Pancreas (tissue), 10 donors: ENCODE measurements at regions not wholly inside any gene's neighbourhood (a gene's known extent, or its start where the extent isn't known, plus 50 kb on each side); places are given as distances from the start of the nearest gene placed in this dataset.
"Not testable (repeated sequence)": the region's sequence is repeated elsewhere in the genome, so short reads cannot be mapped to it uniquely, and the experiment has no call there.

Experiments used
- ATAC-seq, 4 donors: fragments of 200-7000 bp; cut with Tn5 transposase; one replicate each; pipeline versions ENCODE4 v1.8.0 to v1.9.1; 2020; ENCODE audit warnings: mild to moderate bottlenecking in 4 of 4, moderate library complexity in 4 of 4
- DNase-seq, 6 donors: peaks; one replicate each; pipeline ENCODE4 v3.0.0-alpha.2; 2020
- FAIRE-seq: peaks from 2 replicates; lab custom pipeline; 2012; peaks lifted over from hg19 to GRCh38; lab: Jason Lieb, UNC
- H3K27ac ChIP-seq, 4 donors: fragments of 200-600 bp; sonication (generic); 1 replicate in 3 of 4; 2 replicates in 1 of 4; pipeline versions ENCODE4 v1.5.0 to v1.8.0; 2020
- H3K27me3 ChIP-seq, 4 donors: fragments of 200-600 bp; one replicate each; pipeline ENCODE4 v1.8.0; 2021
- H3K36me3 ChIP-seq, 3 donors: fragments of 200-600 bp; sonication (generic) in 1 of 3; one replicate each; pipeline versions ENCODE4 v1.5.0 to v1.8.0; 2020 to 2021
- H3K4me1 ChIP-seq, 3 donors: fragments of 200-600 bp; one replicate each; pipeline ENCODE4 v1.8.0; 2021
- H3K4me3 ChIP-seq, 4 donors: fragments of 200-600 bp; sonication (generic) in 2 of 4; one replicate each; pipeline versions ENCODE4 v1.5.0 to v1.8.0; 2020 to 2021
- H3K9me3 ChIP-seq, 4 donors: fragments of 200-600 bp; one replicate each; pipeline ENCODE4 v1.8.0; 2021
- CTCF ChIP-seq, 4 donors: fragments of 200-600 bp; sonication (generic) in 3 of 4; IDR thresholded peaks; one replicate each; pipeline versions ENCODE4 v1.5.0 to v1.8.0; 2021; ENCODE audit warnings: antibody characterized with exemption in 4 of 4
- WGBS, 2 donors: extraction: QIAGEN DNeasy Blood & Tissue Kit; methylation state at CpG; one replicate each; pipeline ENCODE4 v1.1.7; 2013; 5-methylcytosine and 5-hydroxymethylcytosine counted together
- intact Hi-C, 3 donors: fragments of 100-400 bp; cut with DNase I; formaldehyde crosslinking; loops; one replicate each; pipeline versions ENCODE4 v1.11.1 to v1.14.2; 2022
- donor health status: healthy with polysubstance abuse.
- donor health status: DM: no; HTN: no; CAD: no; lungs with moderate emphysema.
- donor health status: DM: no; HTN: no; CAD: no.
- donor health status: control.
- donor health status: control.
- donor health status: Bipolar disorder and iron deficiency.
- donor health status: DM: yes; HTN: yes; CAD: no.
- donor health status: DM: no; HTN: no; CAD: no.
- donor health status: DM: no; HTN: no; CAD: no.
- donor health status: DM: yes; HTN: yes; CAD: no.

GRCh38 chr7:52741670-52742290, 293.7 kb upstream of the POM121L12 start:
- intact Hi-C loops, result no loop called here
- Histone ChIP-seq H3K4me1 (no peaks in the 10 kb centered on the region), H3K9me3 (no peaks in the 10 kb centered on the region), H3K27me3 (no peaks in the 10 kb centered on the region), H3K27ac (no peak overlapping the region), H3K36me3 (no peaks in the 10 kb centered on the region), H3K4me3 (no peak overlapping the region)
- FAIRE-seq (no peak), DNase-seq (no peak), ATAC-seq (no peak)
- 56 to 64% methylated on average over 2 of the region's 2 CpGs for WGBS, 2 donors
- TF ChIP-seq CTCF (IDR thresholded peaks at IDR 0.05), result no peak

- H3K36me3 ChIP-seq, result no peaks in the 10 kb centered on the region
- no peak overlapping the region for H3K4me3 ChIP-seq
- intact Hi-C loops, result no loop called here
- 52 to 63% methylated on average over 4 of the region's 4 CpGs for WGBS, 2 donors
- H3K27me3 ChIP-seq, result no peaks in the 10 kb centered on the region
- no peak overlapping the region for H3K27ac ChIP-seq
- no peak for TF ChIP-seq CTCF (IDR thresholded peaks at IDR 0.05)
- FAIRE-seq (no peak), DNase-seq (no peak), ATAC-seq (no peak)
- H3K4me1 ChIP-seq, result no peaks in the 10 kb centered on the region
- H3K9me3 ChIP-seq, result no peaks in the 10 kb centered on the region
These were observed 299.8 kb upstream of the POM121L12 start for GRCh38 chr7:52735656-52736055.

- 50 to 63% methylated on average over 4 to 5 of the region's 5 CpGs for WGBS, 2 donors
- DNase-seq, H3K36me3 ChIP-seq, H3K4me3 ChIP-seq, H3K4me1 ChIP-seq, H3K9me3 ChIP-seq, FAIRE-seq, H3K27me3 ChIP-seq, intact Hi-C loops, H3K27ac ChIP-seq, ATAC-seq: not testable (repeated sequence)
These were observed 306.8 kb upstream of the POM121L12 start for GRCh38 chr7:52728683-52729082.

GRCh38 chr7:52727632-52728031, 307.8 kb upstream of the POM121L12 start:
- DNase-seq, result no peak
- FAIRE-seq, result no peak
- intact Hi-C loops, result no loop called here
- H3K4me1 ChIP-seq, result no peaks in the 10 kb centered on the region
- no peaks in the 10 kb centered on the region for H3K27me3 ChIP-seq
- no peak for TF ChIP-seq CTCF (IDR thresholded peaks at IDR 0.05)
- no peaks in the 10 kb centered on the region for H3K36me3 ChIP-seq
- no peak overlapping the region for H3K27ac ChIP-seq
- WGBS, 2 donors, result 57 to 62% methylated on average over 2 of the region's 2 CpGs
- H3K9me3 ChIP-seq, result no peaks in the 10 kb centered on the region
- H3K4me3 ChIP-seq, result no peak overlapping the region
- no peak for ATAC-seq

- Histone ChIP-seq H3K4me3 (no peak overlapping the region), H3K27ac (no peak overlapping the region), H3K4me1 (no peaks in the 10 kb centered on the region), H3K9me3 (no peaks in the 10 kb centered on the region), H3K36me3 (no peaks in the 10 kb centered on the region), H3K27me3 (no peaks in the 10 kb centered on the region)
- DNase-seq (no peak), ATAC-seq (no peak), FAIRE-seq (no peak)
- 30 to 40% methylated on average over 2 of the region's 2 CpGs for WGBS, 2 donors
- no peak for TF ChIP-seq CTCF (IDR thresholded peaks at IDR 0.05)
- intact Hi-C loops, result no loop called here
These were observed 308.4 kb upstream of the POM121L12 start for GRCh38 chr7:52726986-52727385.
